ENCODE measurements at regions not wholly inside any gene's neighbourhood (a gene's known extent, or its start where the extent isn't known, plus 50 kb on each side); places are given as distances from the start of the nearest gene placed in this dataset.
"Not testable (repeated sequence)": the region's sequence is repeated elsewhere in the genome, so short reads cannot be mapped to it uniquely, and the experiment has no call there.

GRCh38 chr7:121498816-121499215 is 102.7 kb upstream of the FAM3C start:
- Histone ChIP-seq H3K27ac (no peak overlapping the region), H3F3A (ENCODE audit: low read depth) (no peaks in the 10 kb centered on the region), H3K9ac (no peak overlapping the region), H3K4me1 (peaks cover 10% of the 10 kb centered on the region), H3K27me3 (no peaks in the 10 kb centered on the region), H3K9me3 (ENCODE audit: low read depth) (no peaks in the 10 kb centered on the region), H3K4me2 (no peak overlapping the region), H3K79me2 (ENCODE audit: low read depth) (peaks cover 89% of the 10 kb centered on the region), H3K4me3 (no peak overlapping the region), H4K20me1 (ENCODE audit: low read depth) (no peaks in the 10 kb centered on the region), H2AFZ (replicated peaks) (no peak overlapping the region), H3K36me3 (no peaks in the 10 kb centered on the region)
- Mint-ChIP-seq H3K9me3 (peaks cover 9% of the 10 kb centered on the region), H3K36me3 (no peaks in the 10 kb centered on the region), H3K27me3 (ENCODE audit: insufficient read depth, low read depth) (no peaks in the 10 kb centered on the region), H3K4me3 (no peak overlapping the region), H3K4me1 (no peaks in the 10 kb centered on the region), H3K27ac (no peak overlapping the region)
- TF ChIP-seq EZH2 (IDR thresholded peaks at IDR 0.05) (no peak), CTCF (IDR thresholded peaks at IDR 0.05) (no peak), EZH2phosphoT487 (IDR thresholded peaks at IDR 0.05) (no peak)
- no peak for DNase-seq (ENCODE audit: low spot score)

GRCh38 chr7:121497545-121497944 is 101.4 kb upstream of the FAM3C start:
- H3K27me3 ChIP-seq; H3K4me3 Mint-ChIP-seq; H2AFZ ChIP-seq (replicated peaks); H3K27ac Mint-ChIP-seq; H3K9ac ChIP-seq; H3K9me3 Mint-ChIP-seq; DNase-seq (ENCODE audit: low spot score); H3K4me1 ChIP-seq; H3K36me3 ChIP-seq; H3K27me3 Mint-ChIP-seq (ENCODE audit: insufficient read depth, low read depth); H3F3A ChIP-seq (ENCODE audit: low read depth); H3K4me2 ChIP-seq; H3K27ac ChIP-seq; H3K4me1 Mint-ChIP-seq; H3K9me3 ChIP-seq (ENCODE audit: low read depth); H4K20me1 ChIP-seq (ENCODE audit: low read depth); H3K36me3 Mint-ChIP-seq; H3K4me3 ChIP-seq: not testable (repeated sequence)
- peaks cover 88% of the 10 kb centered on the region for H3K79me2 ChIP-seq (ENCODE audit: low read depth)

- no peaks in the 10 kb centered on the region for H3K9me3 ChIP-seq (ENCODE audit: low read depth)
Measured at GRCh38 chr7:121494516-121494915, 98.4 kb upstream of the FAM3C start.

GRCh38 chr7:121493553-121493952 is 97.4 kb upstream of the FAM3C start:
- no peaks in the 10 kb centered on the region for H3F3A ChIP-seq (ENCODE audit: low read depth)
- no peaks in the 10 kb centered on the region for H3K27me3 ChIP-seq
- no peaks in the 10 kb centered on the region for H3K4me1 ChIP-seq
- no peaks in the 10 kb centered on the region for H3K36me3 ChIP-seq
- Mint-ChIP-seq H3K27ac (no peak overlapping the region), H3K4me1 (no peaks in the 10 kb centered on the region), H3K27me3 (ENCODE audit: insufficient read depth, low read depth) (no peaks in the 10 kb centered on the region), H3K9me3 (peaks cover 9% of the 10 kb centered on the region), H3K4me3 (no peak overlapping the region), H3K36me3 (no peaks in the 10 kb centered on the region)
- peaks cover 73% of the 10 kb centered on the region for H3K79me2 ChIP-seq (ENCODE audit: low read depth)
- TF ChIP-seq CTCF (IDR thresholded peaks at IDR 0.05) (peak; percentile 15), EZH2phosphoT487 (IDR thresholded peaks at IDR 0.05) (no peak)
- no peak for DNase-seq (ENCODE audit: low spot score)
- no peak overlapping the region for H3K9ac ChIP-seq
- no peak overlapping the region for H3K4me2 ChIP-seq
- no peaks in the 10 kb centered on the region for H4K20me1 ChIP-seq (ENCODE audit: low read depth)
- H2AFZ ChIP-seq (replicated peaks) = no peak overlapping the region
- H3K4me3 ChIP-seq = no peak overlapping the region
- no peaks in the 10 kb centered on the region for H3K9me3 ChIP-seq (ENCODE audit: low read depth)
- no peak overlapping the region for H3K27ac ChIP-seq

More at GRCh38 chr7:121494516-121494915, 98.4 kb upstream of the FAM3C start:
- Mint-ChIP-seq H3K4me1 (no peaks in the 10 kb centered on the region), H3K9me3 (peaks cover 9% of the 10 kb centered on the region), H3K27me3 (ENCODE audit: insufficient read depth, low read depth) (no peaks in the 10 kb centered on the region), H3K27ac (no peak overlapping the region), H3K36me3 (no peaks in the 10 kb centered on the region), H3K4me3 (no peak overlapping the region)
- TF ChIP-seq EZH2 (IDR thresholded peaks at IDR 0.05) = no peak
- no peak for TF ChIP-seq EZH2phosphoT487 (IDR thresholded peaks at IDR 0.05)
- TF ChIP-seq CTCF (IDR thresholded peaks at IDR 0.05) = no peak
- Histone ChIP-seq H3K4me3 (no peak overlapping the region), H3K27me3 (no peaks in the 10 kb centered on the region), H4K20me1 (ENCODE audit: low read depth) (no peaks in the 10 kb centered on the region), H3K4me2 (no peak overlapping the region), H3K9ac (no peak overlapping the region), H3K27ac (no peak overlapping the region), H3F3A (ENCODE audit: low read depth) (no peaks in the 10 kb centered on the region), H2AFZ (replicated peaks) (no peak overlapping the region), H3K36me3 (no peaks in the 10 kb centered on the region), H3K4me1 (no peaks in the 10 kb centered on the region), H3K79me2 (ENCODE audit: low read depth) (peaks cover 81% of the 10 kb centered on the region)
- DNase-seq (ENCODE audit: low spot score) = no peak

Data from neural progenitor cell (in vitro differentiated cells).